ENCODE measurements at regions not wholly inside any gene's neighbourhood (a gene's known extent, or its start where the extent isn't known, plus 50 kb on each side); places are given as distances from the start of the nearest gene placed in this dataset.
"Not testable (repeated sequence)": the region's sequence is repeated elsewhere in the genome, so short reads cannot be mapped to it uniquely, and the experiment has no call there.

GRCh38 chr13:78876915-78877549 lies 218.1 kb upstream of the OBI1 start:
- Histone ChIP-seq H3K9me3 (replicated peaks in 1 of 3) (no peaks in the 10 kb centered on the region), H3K27ac (no peak overlapping the region), H3K36me3 (replicated peaks in 1 of 2) (no peaks in the 10 kb centered on the region), H3K4me1 (replicated peaks in 1 of 2) (no peaks in the 10 kb centered on the region), H3K27me3 (no peaks in the 10 kb centered on the region), H3K4me3 (no peak overlapping the region)
- DNase-seq: no peak
- intact Hi-C loops (cut with DNase I): no loop called here
- WGBS, 4 donors: 73 to 84% (median 82%) methylated on average over 1 of the region's 1 CpG
- no peak for TF ChIP-seq CTCF (IDR thresholded peaks at IDR 0.05)
- no peak for TF ChIP-seq POLR2A (IDR thresholded peaks at IDR 0.05)

GRCh38 chr13:78875792-78876580 lies 217.0 kb upstream of the OBI1 start:
- no peak for TF ChIP-seq CTCF (IDR thresholded peaks at IDR 0.05)
- no peak for TF ChIP-seq POLR2A (IDR thresholded peaks at IDR 0.05)
- H3K36me3 ChIP-seq (replicated peaks in 1 of 2): no peaks in the 10 kb centered on the region
- H3K27ac ChIP-seq: no peak overlapping the region
- no peaks in the 10 kb centered on the region for H3K9me3 ChIP-seq (replicated peaks in 1 of 3)
- WGBS, 4 donors: 63 to 76% (median 71%) methylated on average over 10 to 12 of the region's 12 CpGs
- H3K4me3 ChIP-seq: no peak overlapping the region
- no peak for DNase-seq
- H3K27me3 ChIP-seq: no peaks in the 10 kb centered on the region
- H3K4me1 ChIP-seq (replicated peaks in 1 of 2): no peaks in the 10 kb centered on the region
- intact Hi-C loops (cut with DNase I): no loop called here

GRCh38 chr13:78868991-78869390 lies 210.0 kb upstream of the OBI1 start:
- intact Hi-C loops (cut with DNase I): no loop called here
- no peak for TF ChIP-seq POLR2A (IDR thresholded peaks at IDR 0.05)
- no peak for TF ChIP-seq CTCF (IDR thresholded peaks at IDR 0.05)
- no peaks in the 10 kb centered on the region for H3K36me3 ChIP-seq (replicated peaks in 1 of 2)
- H3K9me3 ChIP-seq (replicated peaks in 1 of 3): no peaks in the 10 kb centered on the region
- DNase-seq: no peak
- no peaks in the 10 kb centered on the region for H3K27me3 ChIP-seq
- WGBS, 4 donors: 21 to 35% (median 32%) methylated on average over 1 of the region's 1 CpG
- H3K4me3 ChIP-seq: no peak overlapping the region
- H3K4me1 ChIP-seq (replicated peaks in 1 of 2): no peaks in the 10 kb centered on the region
- H3K27ac ChIP-seq: no peak overlapping the region

GRCh38 chr13:78867655-78868054 lies 208.7 kb upstream of the OBI1 start:
- Histone ChIP-seq H3K4me3 (no peak overlapping the region), H3K9me3 (replicated peaks in 1 of 3) (no peaks in the 10 kb centered on the region), H3K27me3 (no peaks in the 10 kb centered on the region), H3K36me3 (replicated peaks in 1 of 2) (no peaks in the 10 kb centered on the region), H3K27ac (no peak overlapping the region), H3K4me1 (replicated peaks in 1 of 2) (no peaks in the 10 kb centered on the region)
- TF ChIP-seq POLR2A (IDR thresholded peaks at IDR 0.05) (no peak), CTCF (IDR thresholded peaks at IDR 0.05) (no peak)
- WGBS, 4 donors: 38 to 61% (median 54%) methylated on average over 3 of the region's 3 CpGs
- intact Hi-C loops (cut with DNase I): no loop called here
- no peak for DNase-seq

- H3K36me3 ChIP-seq (replicated peaks in 1 of 2); H3K27me3 ChIP-seq; H3K9me3 ChIP-seq (replicated peaks in 1 of 3); intact Hi-C loops (cut with DNase I); H3K4me1 ChIP-seq (replicated peaks in 1 of 2); H3K27ac ChIP-seq; DNase-seq; H3K4me3 ChIP-seq: not testable (repeated sequence)
- 47 to 64% (median 62%) methylated on average over 4 to 6 of the region's 6 CpGs for WGBS, 4 donors
Measured at GRCh38 chr13:78866076-78866475, 207.1 kb upstream of the OBI1 start.

All from adrenal gland (tissue), 9 donors.